Mammary epithelial cell (primary cell): ENCODE measurements at regions not wholly inside any gene's neighbourhood (a gene's known extent, or its start where the extent isn't known, plus 50 kb on each side); places are given as distances from the start of the nearest gene placed in this dataset.

Source experiments
- EZH2 ChIP-seq: IDR thresholded peaks from 2 replicates; pipeline ENCODE4 v1.6.1; 2012; ENCODE audit warnings: low read length, inconsistent platforms, borderline replicate concordance
- TF ChIP-seq, protein P1 (sequence below), 2 donors: IDR thresholded peaks in 1 of 2; conservative IDR thresholded peaks in 1 of 2; 2 replicates each; pipeline ENCODE4 v1.5.1; 2011 to 2012; ENCODE audit warnings: inconsistent platforms in 2 of 2, low read length in 2 of 2, mild to moderate bottlenecking in 2 of 2, control low read depth in 1 of 2, low read depth in 1 of 2; ENCODE audit not compliant: insufficient read depth in 1 of 2; ENCODE audit errors: extremely low read depth in 1 of 2

DNA sequence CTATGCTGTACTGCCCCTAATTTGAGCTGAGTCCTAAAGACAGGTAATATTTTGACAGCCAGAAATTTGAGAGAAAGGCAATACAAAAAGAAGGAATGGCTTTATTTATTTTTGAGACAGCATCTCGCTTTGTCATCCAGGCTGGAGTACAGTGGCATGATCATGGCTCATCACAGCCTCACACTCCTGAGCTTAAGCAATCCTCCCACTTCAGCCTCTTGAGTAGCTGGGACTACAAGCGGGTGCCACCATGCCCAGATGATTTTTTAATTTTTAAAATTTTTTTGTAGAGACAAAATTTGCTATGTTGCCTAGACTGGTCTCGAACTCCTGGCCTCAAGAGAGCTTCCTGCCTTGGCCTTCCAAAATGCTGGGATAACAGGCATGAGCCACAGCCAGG, 77.4 kb upstream of the SLC4A7 start:
- TF ChIP-seq, protein P1, sequence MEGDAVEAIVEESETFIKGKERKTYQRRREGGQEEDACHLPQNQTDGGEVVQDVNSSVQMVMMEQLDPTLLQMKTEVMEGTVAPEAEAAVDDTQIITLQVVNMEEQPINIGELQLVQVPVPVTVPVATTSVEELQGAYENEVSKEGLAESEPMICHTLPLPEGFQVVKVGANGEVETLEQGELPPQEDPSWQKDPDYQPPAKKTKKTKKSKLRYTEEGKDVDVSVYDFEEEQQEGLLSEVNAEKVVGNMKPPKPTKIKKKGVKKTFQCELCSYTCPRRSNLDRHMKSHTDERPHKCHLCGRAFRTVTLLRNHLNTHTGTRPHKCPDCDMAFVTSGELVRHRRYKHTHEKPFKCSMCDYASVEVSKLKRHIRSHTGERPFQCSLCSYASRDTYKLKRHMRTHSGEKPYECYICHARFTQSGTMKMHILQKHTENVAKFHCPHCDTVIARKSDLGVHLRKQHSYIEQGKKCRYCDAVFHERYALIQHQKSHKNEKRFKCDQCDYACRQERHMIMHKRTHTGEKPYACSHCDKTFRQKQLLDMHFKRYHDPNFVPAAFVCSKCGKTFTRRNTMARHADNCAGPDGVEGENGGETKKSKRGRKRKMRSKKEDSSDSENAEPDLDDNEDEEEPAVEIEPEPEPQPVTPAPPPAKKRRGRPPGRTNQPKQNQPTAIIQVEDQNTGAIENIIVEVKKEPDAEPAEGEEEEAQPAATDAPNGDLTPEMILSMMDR (conservative IDR thresholded peaks at IDR 0.05 in 1 of 2, IDR thresholded peaks at IDR 0.05 in 1 of 2; ENCODE audit: extremely low read depth in 1 of 2, insufficient read depth in 1 of 2, low read depth in 1 of 2, low read length in 2 of 2): no peak
- no peak for TF ChIP-seq EZH2
